Natural killer cell (primary cell): ENCODE measurements at regions not wholly inside any gene's neighbourhood (a gene's known extent, or its start where the extent isn't known, plus 50 kb on each side); places are given as distances from the start of the nearest gene placed in this dataset.

ENCODE experiments used
- ATAC-seq, 3 donors: fragments of 150-1000 bp in 2 of 3; fragments of 200-7000 bp in 1 of 3; cut with Tn5 transposase; 1 replicate in 1 of 3; 2 replicates in 2 of 3; pipeline ENCODE4 v1.10.0; 2021; ENCODE audit warnings: mild to moderate bottlenecking in 2 of 3, moderate library complexity in 2 of 3
- DNase-seq, 2 donors: peaks; one replicate each; pipeline versions ENCODE4 v3.0.0 to v3.0.0-alpha.2; 2013 to 2021; ENCODE audit warnings: mixed read lengths in 1 of 2
- H3K27ac ChIP-seq: one replicate; pipeline ENCODE4 v1.5.1; 2013; ENCODE audit warnings: mild to moderate bottlenecking, low read length
- H3K27me3 ChIP-seq: one replicate; pipeline ENCODE4 v1.6.1; 2013; ENCODE audit warnings: low read length; ENCODE audit not compliant: control insufficient read depth, insufficient read depth
- H3K36me3 ChIP-seq: one replicate; pipeline ENCODE4 v1.6.1; 2013; ENCODE audit warnings: low read length; ENCODE audit not compliant: control insufficient read depth, insufficient read depth
- H3K4me1 ChIP-seq: one replicate; pipeline ENCODE4 v1.6.1; 2013; ENCODE audit warnings: low read length; ENCODE audit not compliant: control insufficient read depth, insufficient read depth
- H3K4me3 ChIP-seq: one replicate; pipeline ENCODE4 v1.5.1; 2013; ENCODE audit warnings: low read length
- H3K9me3 ChIP-seq: one replicate; pipeline ENCODE4 v1.6.1; 2013; ENCODE audit warnings: low read length; ENCODE audit not compliant: control insufficient read depth, insufficient read depth
- H3K27ac Mint-ChIP-seq, 2 donors: one replicate each; pipeline ENCODE4 v1.8.0; 2022; ENCODE audit warnings: mild to moderate bottlenecking in 2 of 2, mixed read lengths in 2 of 2, moderate library complexity in 1 of 2
- H3K27me3 Mint-ChIP-seq, 2 donors: one replicate each; pipeline ENCODE4 v1.8.0; 2022; ENCODE audit warnings: low read depth in 2 of 2, mixed read lengths in 2 of 2
- H3K36me3 Mint-ChIP-seq: one replicate; pipeline ENCODE4 v1.8.0; 2022; ENCODE audit warnings: mixed read lengths
- H3K4me1 Mint-ChIP-seq, 2 donors: one replicate each; pipeline ENCODE4 v1.8.0; 2022; ENCODE audit warnings: mixed read lengths in 2 of 2
- H3K4me3 Mint-ChIP-seq: one replicate; pipeline ENCODE4 v1.8.0; 2022; ENCODE audit warnings: mild to moderate bottlenecking, moderate library complexity, mixed read lengths
- H3K9me3 Mint-ChIP-seq, 2 donors: one replicate each; pipeline ENCODE4 v1.8.0; 2022; ENCODE audit warnings: mixed read lengths in 2 of 2
- WGBS: methylation state at CpG from one replicate; pipeline ENCODE4 v1.1.7; 2013; ENCODE audit warnings: missing lambda C conversion rate; ENCODE audit not compliant: insufficient coverage; 5-methylcytosine and 5-hydroxymethylcytosine counted together
- intact Hi-C: fragments of 100-400 bp; cut with micrococcal nuclease; formaldehyde crosslinking; loops from one replicate; pipeline ENCODE4 v1.14.2; 2022
- TF ChIP-seq, protein P1 (sequence below): fragments of 200-600 bp; IDR thresholded peaks from one replicate; pipeline ENCODE4 v1.8.0; 2022; ENCODE audit warnings: antibody characterized with exemption

GRCh38 chr19:27935669-27936068 is 1277.3 kb downstream of the UQCRFS1 start:
- Histone ChIP-seq H3K4me3 (no peak overlapping the region), H3K27me3 (no peaks in the 10 kb centered on the region), H3K4me1 (no peaks in the 10 kb centered on the region), H3K36me3 (no peaks in the 10 kb centered on the region), H3K27ac (no peak overlapping the region), H3K9me3 (no peaks in the 10 kb centered on the region)
- Mint-ChIP-seq H3K27me3 (no peaks in the 10 kb centered on the region), H3K9me3 (no peaks in the 10 kb centered on the region), H3K4me3 (no peak overlapping the region), H3K4me1 (no peaks in the 10 kb centered on the region), H3K36me3 (no peaks in the 10 kb centered on the region), H3K27ac (no peak overlapping the region)
- intact Hi-C loops, result no loop called here
- ATAC-seq (no peak), DNase-seq (no peak)
- TF ChIP-seq, protein P1, sequence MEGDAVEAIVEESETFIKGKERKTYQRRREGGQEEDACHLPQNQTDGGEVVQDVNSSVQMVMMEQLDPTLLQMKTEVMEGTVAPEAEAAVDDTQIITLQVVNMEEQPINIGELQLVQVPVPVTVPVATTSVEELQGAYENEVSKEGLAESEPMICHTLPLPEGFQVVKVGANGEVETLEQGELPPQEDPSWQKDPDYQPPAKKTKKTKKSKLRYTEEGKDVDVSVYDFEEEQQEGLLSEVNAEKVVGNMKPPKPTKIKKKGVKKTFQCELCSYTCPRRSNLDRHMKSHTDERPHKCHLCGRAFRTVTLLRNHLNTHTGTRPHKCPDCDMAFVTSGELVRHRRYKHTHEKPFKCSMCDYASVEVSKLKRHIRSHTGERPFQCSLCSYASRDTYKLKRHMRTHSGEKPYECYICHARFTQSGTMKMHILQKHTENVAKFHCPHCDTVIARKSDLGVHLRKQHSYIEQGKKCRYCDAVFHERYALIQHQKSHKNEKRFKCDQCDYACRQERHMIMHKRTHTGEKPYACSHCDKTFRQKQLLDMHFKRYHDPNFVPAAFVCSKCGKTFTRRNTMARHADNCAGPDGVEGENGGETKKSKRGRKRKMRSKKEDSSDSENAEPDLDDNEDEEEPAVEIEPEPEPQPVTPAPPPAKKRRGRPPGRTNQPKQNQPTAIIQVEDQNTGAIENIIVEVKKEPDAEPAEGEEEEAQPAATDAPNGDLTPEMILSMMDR, result no peak

GRCh38 chr19:27929399-27929798 is 1283.6 kb downstream of the UQCRFS1 start:
- H3K27ac Mint-ChIP-seq, result no peak overlapping the region
- intact Hi-C loops, result no loop called here

DNA sequence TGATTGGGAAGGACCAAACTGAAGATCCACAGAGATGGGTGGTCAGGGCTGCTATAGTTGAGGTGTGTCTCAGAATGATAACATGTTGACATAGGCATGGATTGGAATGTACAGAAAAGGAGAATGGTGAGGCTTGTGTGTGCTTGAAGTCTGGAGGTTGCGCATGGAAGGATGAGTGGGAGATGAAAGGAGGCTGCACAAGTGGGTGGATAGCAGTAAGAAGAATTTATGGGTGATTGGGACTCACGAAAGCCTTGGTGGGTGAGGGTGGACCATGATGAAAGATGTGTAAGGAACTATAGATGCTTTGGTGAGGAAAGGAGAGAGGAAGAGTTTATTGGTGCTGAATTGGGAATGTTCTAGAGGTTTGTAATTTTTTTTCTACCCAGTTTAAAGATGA is 1287.7 kb downstream of the UQCRFS1 start:
- Histone ChIP-seq H3K27me3 (no peaks in the 10 kb centered on the region), H3K9me3 (no peaks in the 10 kb centered on the region), H3K4me1 (no peaks in the 10 kb centered on the region), H3K36me3 (no peaks in the 10 kb centered on the region), H3K4me3 (no peak overlapping the region), H3K27ac (no peak overlapping the region)
- TF ChIP-seq, protein P1, result no peak
- no peaks in the 10 kb centered on the region for H3K4me1 Mint-ChIP-seq
- H3K4me3 Mint-ChIP-seq, result no peak overlapping the region
- H3K9me3 Mint-ChIP-seq, result peaks cover 7 to 10% of the 10 kb centered on the region in 2 donors
- intact Hi-C loops, result no loop called here
- DNase-seq (no peak), ATAC-seq (no peak)
- H3K27me3 Mint-ChIP-seq, result no peaks in the 10 kb centered on the region
- H3K27ac Mint-ChIP-seq, result no peak overlapping the region
- no peaks in the 10 kb centered on the region for H3K36me3 Mint-ChIP-seq
- WGBS, result 77% methylated on average over 2 of the region's 2 CpGs

More at GRCh38 chr19:27929399-27929798, 1283.6 kb downstream of the UQCRFS1 start:
- Histone ChIP-seq H3K4me3 (no peak overlapping the region), H3K4me1 (no peaks in the 10 kb centered on the region), H3K27me3 (no peaks in the 10 kb centered on the region), H3K9me3 (no peaks in the 10 kb centered on the region), H3K36me3 (no peaks in the 10 kb centered on the region), H3K27ac (no peak overlapping the region)
- ATAC-seq (no peak), DNase-seq (no peak)
- no peaks in the 10 kb centered on the region for H3K27me3 Mint-ChIP-seq
- H3K9me3 Mint-ChIP-seq, result peaks cover 4 to 7% of the 10 kb centered on the region in 2 donors
- TF ChIP-seq, protein P1, result no peak
- no peaks in the 10 kb centered on the region for H3K36me3 Mint-ChIP-seq
- no peak overlapping the region for H3K4me3 Mint-ChIP-seq
- no peaks in the 10 kb centered on the region for H3K4me1 Mint-ChIP-seq
- WGBS, result no CpG with 5 or more reads among the region's 3 CpGs

GRCh38 chr19:27922970-27923369 is 1290.0 kb downstream of the UQCRFS1 start:
- H3K4me1 Mint-ChIP-seq, result no peaks in the 10 kb centered on the region
- no peaks in the 10 kb centered on the region for H3K27me3 ChIP-seq
- intact Hi-C loops, result no loop called here
- DNase-seq (no peak), ATAC-seq (no peak)
- H3K4me3 ChIP-seq, result no peak overlapping the region
- TF ChIP-seq, protein P1, result no peak
- H3K9me3 ChIP-seq, result peaks cover 4% of the 10 kb centered on the region
- no peaks in the 10 kb centered on the region for H3K4me1 ChIP-seq
- WGBS, result 85% methylated on average over 2 of the region's 3 CpGs
- H3K36me3 Mint-ChIP-seq, result no peaks in the 10 kb centered on the region
- no peak overlapping the region for H3K27ac Mint-ChIP-seq
- H3K9me3 Mint-ChIP-seq, result peaks cover 4 to 10% of the 10 kb centered on the region in 2 donors
- no peak overlapping the region for H3K4me3 Mint-ChIP-seq
- no peak overlapping the region for H3K27ac ChIP-seq
- no peaks in the 10 kb centered on the region for H3K27me3 Mint-ChIP-seq
- H3K36me3 ChIP-seq, result no peaks in the 10 kb centered on the region
